ENCODE measurements at regions not wholly inside any gene's neighbourhood (a gene's known extent, or its start where the extent isn't known, plus 50 kb on each side); places are given as distances from the start of the nearest gene placed in this dataset.

DNA sequence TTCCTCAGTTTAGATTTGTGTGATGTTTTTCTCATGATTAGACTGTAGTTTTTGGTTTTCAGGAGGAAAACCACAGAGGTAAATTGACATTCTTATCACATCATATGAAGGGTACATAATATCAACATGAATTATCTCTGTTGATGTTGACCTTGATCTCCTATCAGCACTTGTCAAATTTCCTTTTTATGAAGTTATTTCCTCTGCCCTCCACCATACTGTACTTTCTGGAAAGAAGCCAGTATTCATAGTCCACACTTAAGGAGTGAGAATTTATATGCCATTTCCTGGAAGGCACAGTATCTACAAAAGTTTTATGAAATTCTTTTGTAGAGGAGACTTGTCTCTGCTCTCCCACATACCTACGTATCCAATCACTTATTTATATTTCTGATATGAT lies 807.2 kb upstream of the MBL2 start:
- no peaks in the 10 kb centered on the region for H3K27me3 Mint-ChIP-seq
- no peaks in the 10 kb centered on the region for H3K4me1 ChIP-seq (ENCODE audit: control insufficient read depth in 2 of 2, insufficient read depth in 2 of 2, low read length in 2 of 2)
- H3K9me3 Mint-ChIP-seq (ENCODE audit: insufficient read depth): no peaks in the 10 kb centered on the region
- H2AFZ ChIP-seq (ENCODE audit: insufficient read depth, low read depth, low read length, poor library complexity, severe bottlenecking): no peak overlapping the region
- POLR2A ChIA-PET: no interaction called here
- ATAC-seq (ENCODE audit: low read depth): no peak
- no peak overlapping the region for H3K4me3 Mint-ChIP-seq
- no peak overlapping the region for H3K27ac Mint-ChIP-seq
- H3K4me1 Mint-ChIP-seq: no peaks in the 10 kb centered on the region
- no peak for DNase-seq
- no peaks in the 10 kb centered on the region for H4K20me1 ChIP-seq (ENCODE audit: control insufficient read depth, insufficient read depth, low read length, poor library complexity, severe bottlenecking)
- H3K4me2 ChIP-seq (replicated peaks; ENCODE audit: low read depth, low read length, poor library complexity, severe bottlenecking): no peak overlapping the region
- CTCF ChIA-PET: no interaction called here
- intact Hi-C loops (cut with micrococcal nuclease): no loop called here
- H3K9me3 ChIP-seq (ENCODE audit: control extremely low read depth in 1 of 3, control insufficient read depth in 2 of 3, insufficient read depth in 1 of 3, low read length in 2 of 3): peaks cover 0 to 2% (median 0%) of the 10 kb centered on the region in 3 donors
- H3K36me3 ChIP-seq (replicated peaks in 1 of 2; ENCODE audit: control extremely low read depth in 1 of 2, control insufficient read depth in 1 of 2, extremely low read depth in 1 of 2, insufficient read depth in 2 of 2, low read length in 1 of 2): no peaks in the 10 kb centered on the region
- WGBS (ENCODE audit: insufficient coverage): no CpG with 5 or more reads among the region's 1 CpG
- TF ChIP-seq, protein P1, sequence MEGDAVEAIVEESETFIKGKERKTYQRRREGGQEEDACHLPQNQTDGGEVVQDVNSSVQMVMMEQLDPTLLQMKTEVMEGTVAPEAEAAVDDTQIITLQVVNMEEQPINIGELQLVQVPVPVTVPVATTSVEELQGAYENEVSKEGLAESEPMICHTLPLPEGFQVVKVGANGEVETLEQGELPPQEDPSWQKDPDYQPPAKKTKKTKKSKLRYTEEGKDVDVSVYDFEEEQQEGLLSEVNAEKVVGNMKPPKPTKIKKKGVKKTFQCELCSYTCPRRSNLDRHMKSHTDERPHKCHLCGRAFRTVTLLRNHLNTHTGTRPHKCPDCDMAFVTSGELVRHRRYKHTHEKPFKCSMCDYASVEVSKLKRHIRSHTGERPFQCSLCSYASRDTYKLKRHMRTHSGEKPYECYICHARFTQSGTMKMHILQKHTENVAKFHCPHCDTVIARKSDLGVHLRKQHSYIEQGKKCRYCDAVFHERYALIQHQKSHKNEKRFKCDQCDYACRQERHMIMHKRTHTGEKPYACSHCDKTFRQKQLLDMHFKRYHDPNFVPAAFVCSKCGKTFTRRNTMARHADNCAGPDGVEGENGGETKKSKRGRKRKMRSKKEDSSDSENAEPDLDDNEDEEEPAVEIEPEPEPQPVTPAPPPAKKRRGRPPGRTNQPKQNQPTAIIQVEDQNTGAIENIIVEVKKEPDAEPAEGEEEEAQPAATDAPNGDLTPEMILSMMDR (IDR thresholded peaks at IDR 0.05): no peak
- no peak for TF ChIP-seq EZH2 (IDR thresholded peaks at IDR 0.05; ENCODE audit: borderline replicate concordance, insufficient read depth, low read depth, low read length, poor library complexity, severe bottlenecking)
- H3K9ac ChIP-seq (ENCODE audit: low read length): no peak overlapping the region
- H3K27ac ChIP-seq (ENCODE audit: low read length in 2 of 2): no peak overlapping the region
- H3K79me2 ChIP-seq (ENCODE audit: control insufficient read depth, insufficient read depth, low read length): no peaks in the 10 kb centered on the region
- H3K27me3 ChIP-seq (replicated peaks in 1 of 4; ENCODE audit: control extremely low read depth in 1 of 4, control insufficient read depth in 3 of 4, insufficient read depth in 4 of 4, low read length in 3 of 4): no peaks in the 10 kb centered on the region
- no peak overlapping the region for H3K4me3 ChIP-seq (ENCODE audit: control extremely low read depth in 1 of 5, extremely low read depth in 1 of 5, insufficient read depth in 1 of 5, low read depth in 2 of 5, low read length in 4 of 5)

DNA sequence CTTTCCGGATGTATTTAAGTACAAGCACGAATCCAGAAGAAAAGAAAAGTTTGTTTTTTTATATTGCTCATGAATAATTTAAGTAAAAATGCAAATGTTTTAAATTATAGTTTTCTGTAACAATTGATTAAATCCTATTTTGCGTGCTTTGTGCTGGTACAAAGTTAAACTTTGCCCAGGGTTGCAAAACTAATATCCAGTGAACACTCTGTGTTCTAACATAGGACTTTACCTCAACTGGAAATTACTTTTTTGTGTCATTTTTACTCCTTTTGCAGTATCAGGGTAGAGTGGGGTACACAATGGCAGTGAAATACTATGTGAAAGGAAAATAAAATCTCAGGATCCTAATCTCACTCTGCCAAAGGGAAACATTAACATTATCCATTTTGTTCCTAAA lies 801.4 kb upstream of the MBL2 start:
- DNase-seq: no peak
- intact Hi-C loops (cut with micrococcal nuclease): no loop called here
- no CpG with 5 or more reads among the region's 3 CpGs for WGBS (ENCODE audit: insufficient coverage)
- ChIA-PET CTCF (no interaction called here), POLR2A (no interaction called here)
- Histone ChIP-seq H3K36me3 (replicated peaks in 1 of 2; ENCODE audit: control extremely low read depth in 1 of 2, control insufficient read depth in 1 of 2, extremely low read depth in 1 of 2, insufficient read depth in 2 of 2, low read length in 1 of 2) (no peaks in the 10 kb centered on the region), H3K4me3 (ENCODE audit: control extremely low read depth in 1 of 5, extremely low read depth in 1 of 5, insufficient read depth in 1 of 5, low read depth in 2 of 5, low read length in 4 of 5) (no peak overlapping the region), H3K79me2 (ENCODE audit: control insufficient read depth, insufficient read depth, low read length) (no peaks in the 10 kb centered on the region), H4K20me1 (ENCODE audit: control insufficient read depth, insufficient read depth, low read length, poor library complexity, severe bottlenecking) (no peaks in the 10 kb centered on the region), H3K9ac (ENCODE audit: low read length) (no peak overlapping the region), H3K27me3 (replicated peaks in 1 of 4; ENCODE audit: control extremely low read depth in 1 of 4, control insufficient read depth in 3 of 4, insufficient read depth in 4 of 4, low read length in 3 of 4) (no peaks in the 10 kb centered on the region), H3K9me3 (ENCODE audit: control extremely low read depth in 1 of 3, control insufficient read depth in 2 of 3, insufficient read depth in 1 of 3, low read length in 2 of 3) (no peaks in the 10 kb centered on the region), H3K4me1 (ENCODE audit: control insufficient read depth in 2 of 2, insufficient read depth in 2 of 2, low read length in 2 of 2) (no peaks in the 10 kb centered on the region), H3K4me2 (replicated peaks; ENCODE audit: low read depth, low read length, poor library complexity, severe bottlenecking) (no peak overlapping the region), H3K27ac (ENCODE audit: low read length in 2 of 2) (no peak overlapping the region), H2AFZ (ENCODE audit: insufficient read depth, low read depth, low read length, poor library complexity, severe bottlenecking) (no peak overlapping the region)
- ATAC-seq (ENCODE audit: low read depth): no peak
- no peak for TF ChIP-seq EZH2 (IDR thresholded peaks at IDR 0.05; ENCODE audit: borderline replicate concordance, insufficient read depth, low read depth, low read length, poor library complexity, severe bottlenecking)
- TF ChIP-seq, protein P1 (IDR thresholded peaks at IDR 0.05): no peak
- Mint-ChIP-seq H3K27me3 (no peaks in the 10 kb centered on the region), H3K9me3 (ENCODE audit: insufficient read depth) (no peaks in the 10 kb centered on the region), H3K27ac (no peak overlapping the region), H3K4me3 (no peak overlapping the region), H3K4me1 (no peaks in the 10 kb centered on the region)

Data from B cell (primary cell).